GM06990 (cell line): ENCODE measurements at regions not wholly inside any gene's neighbourhood (a gene's known extent, or its start where the extent isn't known, plus 50 kb on each side); places are given as distances from the start of the nearest gene placed in this dataset.

Experiments used
- DNase-seq: peaks from one replicate; pipeline ENCODE4 v3.0.0-alpha.2; 2011; ENCODE audit not compliant: insufficient read length; ENCODE audit errors: extremely low read depth
- H3K27me3 ChIP-seq: replicated peaks from 2 replicates; pipeline ENCODE4 v1.6.0; 2011; ENCODE audit warnings: low read length; ENCODE audit not compliant: control insufficient read depth, insufficient read depth
- H3K36me3 ChIP-seq: 2 replicates; pipeline ENCODE4 v1.5.1; 2011; ENCODE audit warnings: low read length; ENCODE audit not compliant: control insufficient read depth, insufficient read depth
- H3K4me3 ChIP-seq: replicated peaks from 2 replicates; pipeline ENCODE4 v1.5.1; 2011; ENCODE audit warnings: low read depth, mild to moderate bottlenecking, control low read depth, low read length
- TF ChIP-seq, protein P1 (sequence below): IDR thresholded peaks from 2 replicates; pipeline ENCODE4 v1.5.1; 2011; ENCODE audit warnings: low read length, control low read depth, mild to moderate bottlenecking, inconsistent platforms; ENCODE audit not compliant: insufficient read depth, poor library complexity, severe bottlenecking

DNA sequence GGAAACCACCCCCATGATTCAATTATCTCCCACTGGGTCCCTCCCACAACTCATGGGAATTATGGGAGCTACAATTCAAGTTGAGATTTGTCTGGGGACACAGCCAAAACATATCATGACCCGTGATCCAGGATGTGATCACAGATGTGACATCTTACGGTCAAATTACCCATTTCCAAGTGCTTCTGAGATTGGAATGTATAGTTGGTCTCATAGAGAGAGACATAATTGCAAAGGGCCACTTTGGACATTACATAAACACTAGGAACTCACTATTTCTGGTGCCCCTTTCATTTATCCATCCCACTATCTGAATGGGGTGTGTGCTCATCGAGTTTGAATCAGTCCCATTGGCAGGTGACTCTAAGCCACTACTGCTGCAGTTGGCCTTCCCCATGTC lies 204.5 kb downstream of the PHLDA1 start:
- TF ChIP-seq, protein P1, sequence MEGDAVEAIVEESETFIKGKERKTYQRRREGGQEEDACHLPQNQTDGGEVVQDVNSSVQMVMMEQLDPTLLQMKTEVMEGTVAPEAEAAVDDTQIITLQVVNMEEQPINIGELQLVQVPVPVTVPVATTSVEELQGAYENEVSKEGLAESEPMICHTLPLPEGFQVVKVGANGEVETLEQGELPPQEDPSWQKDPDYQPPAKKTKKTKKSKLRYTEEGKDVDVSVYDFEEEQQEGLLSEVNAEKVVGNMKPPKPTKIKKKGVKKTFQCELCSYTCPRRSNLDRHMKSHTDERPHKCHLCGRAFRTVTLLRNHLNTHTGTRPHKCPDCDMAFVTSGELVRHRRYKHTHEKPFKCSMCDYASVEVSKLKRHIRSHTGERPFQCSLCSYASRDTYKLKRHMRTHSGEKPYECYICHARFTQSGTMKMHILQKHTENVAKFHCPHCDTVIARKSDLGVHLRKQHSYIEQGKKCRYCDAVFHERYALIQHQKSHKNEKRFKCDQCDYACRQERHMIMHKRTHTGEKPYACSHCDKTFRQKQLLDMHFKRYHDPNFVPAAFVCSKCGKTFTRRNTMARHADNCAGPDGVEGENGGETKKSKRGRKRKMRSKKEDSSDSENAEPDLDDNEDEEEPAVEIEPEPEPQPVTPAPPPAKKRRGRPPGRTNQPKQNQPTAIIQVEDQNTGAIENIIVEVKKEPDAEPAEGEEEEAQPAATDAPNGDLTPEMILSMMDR, result no peak
- no peak overlapping the region for H3K4me3 ChIP-seq
- H3K36me3 ChIP-seq, result no peaks in the 10 kb centered on the region
- H3K27me3 ChIP-seq, result no peaks in the 10 kb centered on the region
- no peak for DNase-seq

DNA sequence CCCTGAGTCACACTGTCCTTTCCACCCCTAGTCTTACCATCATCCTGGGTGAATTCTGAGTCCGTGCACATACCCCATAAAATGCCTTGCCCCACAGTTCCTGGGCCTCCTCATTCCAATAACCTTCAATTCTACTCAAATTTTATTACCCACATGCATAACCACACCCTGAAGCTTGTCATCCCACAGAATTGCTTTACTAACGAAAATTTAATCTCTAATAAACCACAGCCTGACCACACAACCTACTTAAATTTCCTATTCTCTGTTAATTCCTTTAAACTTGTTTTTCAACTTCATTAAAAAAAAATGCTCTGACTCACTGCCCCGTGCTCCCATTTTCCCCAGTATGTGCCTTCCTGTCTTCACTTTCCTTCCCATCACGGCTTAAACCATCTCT lies 205.9 kb downstream of the PHLDA1 start:
- DNase-seq, result no peak
- TF ChIP-seq, protein P1, result no peak
- Histone ChIP-seq H3K4me3 (no peak overlapping the region), H3K27me3 (no peaks in the 10 kb centered on the region), H3K36me3 (no peaks in the 10 kb centered on the region)

DNA sequence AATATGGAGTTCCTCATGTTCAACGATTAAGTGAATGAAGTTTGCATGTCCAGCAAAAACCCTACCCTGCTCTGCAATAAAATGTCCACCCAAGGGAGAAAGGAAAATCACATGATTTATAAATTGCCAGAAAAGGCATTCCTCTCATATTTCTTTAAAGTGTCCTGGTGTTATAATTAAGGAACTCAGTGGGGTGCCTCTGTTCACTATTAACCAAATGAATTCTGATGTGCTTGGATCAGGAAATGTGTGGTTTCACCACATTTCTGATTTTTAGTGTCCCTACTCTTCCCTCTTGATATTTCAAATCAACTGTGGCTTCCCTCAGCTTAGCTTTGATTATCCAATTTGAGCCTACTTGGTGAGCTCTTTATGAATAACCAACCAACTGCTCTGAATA lies 208.1 kb downstream of the PHLDA1 start:
- Histone ChIP-seq H3K4me3 (no peak overlapping the region), H3K36me3 (no peaks in the 10 kb centered on the region), H3K27me3 (no peaks in the 10 kb centered on the region)
- TF ChIP-seq, protein P1, result no peak
- no peak for DNase-seq

DNA sequence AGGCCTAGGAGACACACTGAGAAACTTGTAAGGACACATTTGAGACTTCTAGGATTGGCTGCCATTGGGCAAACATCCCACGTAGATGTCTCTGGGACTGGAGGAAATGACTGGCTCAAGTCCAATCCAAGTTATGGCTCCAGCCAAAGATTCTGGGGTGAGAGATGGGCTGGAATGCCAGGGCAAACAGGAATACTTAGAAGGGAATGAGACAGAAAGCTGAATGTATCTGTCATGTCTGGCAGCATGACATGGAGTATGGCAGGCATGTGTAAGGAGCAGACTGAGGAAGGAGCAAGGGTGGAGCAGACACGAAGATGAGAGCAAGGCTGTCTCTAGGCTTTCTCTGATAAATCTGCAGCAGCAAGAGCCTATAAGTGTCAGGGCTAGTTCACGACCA lies 209.2 kb downstream of the PHLDA1 start:
- Histone ChIP-seq H3K27me3 (no peaks in the 10 kb centered on the region), H3K36me3 (no peaks in the 10 kb centered on the region), H3K4me3 (no peak overlapping the region)
- TF ChIP-seq, protein P1, result no peak
- no peak for DNase-seq

DNA sequence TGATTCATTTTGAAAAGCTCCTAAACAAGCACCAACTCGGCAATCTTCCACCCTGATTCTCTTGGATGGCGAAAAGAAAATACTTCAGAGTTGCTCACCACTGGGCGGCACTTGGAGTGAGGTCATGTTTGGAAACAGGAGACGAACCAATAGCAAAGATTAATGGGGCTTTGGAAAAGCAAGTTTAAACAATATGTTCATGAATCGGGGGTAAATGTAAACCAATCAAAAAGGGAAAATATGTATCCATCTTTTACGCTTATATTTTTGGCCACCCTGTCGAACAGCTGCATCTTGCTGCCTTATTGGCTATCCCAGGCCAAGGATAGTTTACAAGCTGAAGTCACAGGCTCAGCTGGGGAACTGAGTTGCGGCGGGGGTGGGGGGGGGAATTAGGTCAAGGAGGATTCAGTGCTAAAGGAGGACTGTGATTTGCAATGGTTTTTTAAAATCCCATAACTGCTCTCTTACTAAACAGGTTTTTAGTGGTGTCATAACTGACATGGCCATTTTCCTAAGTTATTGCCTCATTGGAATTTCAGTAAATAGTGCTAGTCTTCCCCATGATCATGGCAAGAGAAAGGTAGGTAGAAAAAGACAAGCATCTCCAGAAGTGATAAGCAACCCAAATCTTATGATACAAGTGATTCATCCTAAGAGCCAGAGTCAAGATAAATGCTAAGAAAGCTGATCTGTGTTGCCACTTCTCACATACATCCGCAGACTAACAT lies 210.6 kb downstream of the PHLDA1 start:
- no peak overlapping the region for H3K4me3 ChIP-seq
- TF ChIP-seq, protein P1, result no peak
- DNase-seq, result no peak
- H3K27me3 ChIP-seq, result no peaks in the 10 kb centered on the region
- H3K36me3 ChIP-seq, result no peaks in the 10 kb centered on the region

DNA sequence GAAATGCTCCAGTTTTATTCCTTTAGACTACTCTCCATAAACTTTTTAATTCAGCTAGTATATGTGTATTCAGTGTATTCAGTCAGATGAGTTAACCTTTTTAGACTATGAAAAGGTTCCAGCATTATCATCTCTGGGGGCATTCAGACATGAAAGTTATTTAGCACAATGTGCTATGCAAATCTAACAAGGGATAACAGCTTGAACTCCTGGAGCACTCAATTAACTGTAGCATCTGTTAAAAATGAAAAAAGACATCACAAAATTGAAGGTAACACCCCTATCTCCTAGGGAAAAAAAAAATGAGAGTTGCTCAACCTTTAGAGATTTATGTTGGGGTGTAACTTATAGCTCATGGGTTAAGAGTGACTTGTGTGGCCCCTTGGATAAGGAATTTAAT lies 211.5 kb downstream of the PHLDA1 start:
- TF ChIP-seq, protein P1, result no peak
- no peak overlapping the region for H3K4me3 ChIP-seq
- no peaks in the 10 kb centered on the region for H3K36me3 ChIP-seq
- no peak for DNase-seq
- H3K27me3 ChIP-seq, result no peaks in the 10 kb centered on the region
